IMR-90 (cell line): ENCODE measurements at regions not wholly inside any gene's neighbourhood (a gene's known extent, or its start where the extent isn't known, plus 50 kb on each side); places are given as distances from the start of the nearest gene placed in this dataset.
"Not testable (repeated sequence)": the region's sequence is repeated elsewhere in the genome, so short reads cannot be mapped to it uniquely, and the experiment has no call there.

Experiments
- ATAC-seq: fragments of 200-7000 bp; cut with Tn5 transposase; 2 replicates; pipeline ENCODE4 v1.9.1; 2020; ENCODE audit warnings: low read depth, mild to moderate bottlenecking, moderate library complexity
- BruUV-seq: library from RNA; stranded (reverse); fragments of 400-500 nt; replicated peaks from 2 replicates; lab custom pipeline; 2021; lab: Mats Ljungman, UMichigan
- CTCF ChIA-PET: fragments of 300-600 bp; formaldehyde crosslinking; extraction: SDS; loops from one replicate; lab custom pipeline; 2021; ENCODE audit warnings: antibody characterized with exemption; lab: Yijun Ruan, JAX
- POLR2A ChIA-PET: fragments of 300-600 bp; sonication (Branson Sonifier 250); formaldehyde crosslinking; loops from one replicate; lab custom pipeline; 2022; ENCODE audit warnings: antibody characterized with exemption; ENCODE audit not compliant: unreplicated experiment; lab: Charles Lee
- DNase-seq: peaks from one replicate; pipeline ENCODE4 v3.0.0; 2013
- H2AFZ ChIP-seq: replicated peaks from 2 replicates; pipeline ENCODE3; 2013; ENCODE audit warnings: low read length, mild to moderate bottlenecking; ENCODE audit not compliant: poor library complexity
- H2AK5ac ChIP-seq: 2 replicates; pipeline ENCODE4 v1.6.1; 2013; ENCODE audit warnings: low read depth, low read length, inconsistent platforms
- H2AK9ac ChIP-seq: replicated peaks from 2 replicates; pipeline ENCODE3; 2013; ENCODE audit warnings: mild to moderate bottlenecking, low read depth, low read length, moderate library complexity; ENCODE audit not compliant: poor library complexity
- H2BK120ac ChIP-seq: 2 replicates; pipeline ENCODE4 v1.6.1; 2013; ENCODE audit warnings: low read depth, low read length, inconsistent platforms
- H2BK15ac ChIP-seq: 3 replicates; pipeline ENCODE4 v1.6.1; 2013; ENCODE audit warnings: low read depth, low read length, inconsistent platforms
- H2BK20ac ChIP-seq: 2 replicates; pipeline ENCODE4 v1.6.1; 2013; ENCODE audit warnings: low read depth, mild to moderate bottlenecking, inconsistent platforms, low read length, moderate library complexity
- H2BK5ac ChIP-seq: 2 replicates; pipeline ENCODE4 v1.6.1; 2013; ENCODE audit warnings: mild to moderate bottlenecking, low read depth, low read length, inconsistent platforms; ENCODE audit not compliant: poor library complexity, severe bottlenecking
- H3K14ac ChIP-seq: replicated peaks from 2 replicates; pipeline ENCODE4 v1.6.1; 2013; ENCODE audit warnings: low read depth, low read length, inconsistent platforms
- H3K18ac ChIP-seq: 2 replicates; pipeline ENCODE4 v1.6.1; 2013; ENCODE audit warnings: low read depth, low read length, control low read depth
- H3K23ac ChIP-seq: 2 replicates; pipeline ENCODE4 v1.6.1; 2013; ENCODE audit warnings: low read depth, low read length, inconsistent platforms
- H3K27ac ChIP-seq: 2 replicates; pipeline ENCODE4 v1.5.1; 2013; ENCODE audit warnings: mild to moderate bottlenecking, control low read depth, low read length; ENCODE audit not compliant: insufficient read depth
- H3K27me3 ChIP-seq: 2 replicates; pipeline ENCODE4 v1.6.1; 2013; ENCODE audit warnings: low read length; ENCODE audit not compliant: control insufficient read depth, insufficient read depth
- H3K36me3 ChIP-seq: 2 replicates; pipeline ENCODE4 v1.6.1; 2013; ENCODE audit warnings: low read length, mixed read lengths; ENCODE audit not compliant: control insufficient read depth, insufficient read depth
- H3K4ac ChIP-seq: 2 replicates; pipeline ENCODE4 v1.6.1; 2013; ENCODE audit warnings: low read depth, low read length, inconsistent platforms
- H3K4me1 ChIP-seq: 2 replicates; pipeline ENCODE4 v1.6.1; 2013; ENCODE audit warnings: low read length, mixed read lengths; ENCODE audit not compliant: control insufficient read depth, insufficient read depth
- H3K4me2 ChIP-seq: 2 replicates; pipeline ENCODE4 v1.6.1; 2013; ENCODE audit warnings: low read depth, mild to moderate bottlenecking, control low read depth, low read length, moderate library complexity
- H3K4me3 ChIP-seq: 2 replicates; pipeline ENCODE4 v1.5.1; 2013; ENCODE audit warnings: low read depth, mild to moderate bottlenecking, control low read depth, low read length, moderate library complexity; ENCODE audit not compliant: insufficient read depth
- H3K56ac ChIP-seq: 2 replicates; pipeline ENCODE4 v1.6.1; 2013; ENCODE audit warnings: low read length, inconsistent platforms; ENCODE audit not compliant: insufficient read depth; ENCODE audit errors: extremely low read depth
- H3K79me1 ChIP-seq, 2 experiments: 2 replicates each; pipeline ENCODE4 v1.6.1; 2013; ENCODE audit warnings: low read length in 2 of 2, inconsistent platforms in 1 of 2, low read depth in 1 of 2
- H3K9ac ChIP-seq: 2 replicates; pipeline ENCODE4 v1.6.1; 2013; ENCODE audit warnings: low read depth, low read length, control low read depth
- H3K9me1 ChIP-seq: 2 replicates; pipeline ENCODE4 v1.6.1; 2013; ENCODE audit warnings: low read length, inconsistent platforms; ENCODE audit not compliant: insufficient read depth
- H3K9me3 ChIP-seq: 2 replicates; pipeline ENCODE4 v1.6.1; 2013; ENCODE audit warnings: low read length; ENCODE audit not compliant: control insufficient read depth, insufficient read depth
- H4K20me1 ChIP-seq: 2 replicates; pipeline ENCODE4 v1.6.1; 2013; ENCODE audit warnings: low read length, inconsistent platforms; ENCODE audit not compliant: insufficient read depth
- H4K5ac ChIP-seq: 2 replicates; pipeline ENCODE4 v1.6.1; 2013; ENCODE audit warnings: mild to moderate bottlenecking, low read depth, low read length, control low read depth
- H4K8ac ChIP-seq, 2 experiments: 2 replicates each; pipeline ENCODE4 v1.6.1; 2013; ENCODE audit warnings: low read depth in 2 of 2, low read length in 2 of 2, control low read depth in 1 of 2, inconsistent platforms in 1 of 2
- H4K91ac ChIP-seq: 2 replicates; pipeline ENCODE4 v1.6.1; 2013; ENCODE audit warnings: low read depth, low read length, inconsistent platforms; ENCODE audit not compliant: insufficient read depth
- CHD1 ChIP-seq: IDR thresholded peaks from 2 replicates; pipeline ENCODE4 v1.6.1; 2012; ENCODE audit warnings: low read depth, low read length, improper control_type of control experiment
- NFE2L2 ChIP-seq: fragments of 150-350 bp; IDR thresholded peaks from 2 replicates; pipeline ENCODE4 v1.6.1; 2016; ENCODE audit warnings: low read depth, mild to moderate bottlenecking, low read length
- WGBS, 2 experiments: methylation state at CpG; one replicate each; pipeline versions ENCODE4 v1.1.5 to v1.1.7; 2013; ENCODE audit warnings: missing lambda C conversion rate in 2 of 2; ENCODE audit not compliant: insufficient read length in 1 of 2; ENCODE audit errors: extremely low coverage in 2 of 2; 5-methylcytosine and 5-hydroxymethylcytosine counted together
- dilution Hi-C: fragments of 300-500 bp; cut with HindIII; formaldehyde crosslinking; loops from one replicate; pipeline ENCODE4 v1.14.3; 2018; ENCODE audit warnings: low sequenced_read_pairs; ENCODE audit not compliant: unreplicated experiment
- in situ Hi-C: fragments of 300-500 bp; cut with MboI; formaldehyde crosslinking; loops from 3 replicates; pipeline ENCODE4 v1.14.3; 2019; ENCODE audit warnings: low sequenced_read_pairs, inconsistent platforms, mixed read lengths
- intact Hi-C: fragments of 100-400 bp; cut with micrococcal nuclease; formaldehyde crosslinking; loops from 2 replicates; pipeline ENCODE4 v1.10.0; 2022
- TF ChIP-seq, protein P1 (sequence below): conservative IDR thresholded peaks from 2 replicates; pipeline ENCODE4 v1.5.1; 2012; ENCODE audit warnings: mild to moderate bottlenecking, low read depth, low read length, improper control_type of control experiment
- TF ChIP-seq, protein P2 (sequence below): fragments of 150-350 bp; IDR thresholded peaks from 2 replicates; pipeline ENCODE4 v1.6.1; 2017; ENCODE audit warnings: mild to moderate bottlenecking, antibody characterized with exemption, low read length, low read depth

DNA sequence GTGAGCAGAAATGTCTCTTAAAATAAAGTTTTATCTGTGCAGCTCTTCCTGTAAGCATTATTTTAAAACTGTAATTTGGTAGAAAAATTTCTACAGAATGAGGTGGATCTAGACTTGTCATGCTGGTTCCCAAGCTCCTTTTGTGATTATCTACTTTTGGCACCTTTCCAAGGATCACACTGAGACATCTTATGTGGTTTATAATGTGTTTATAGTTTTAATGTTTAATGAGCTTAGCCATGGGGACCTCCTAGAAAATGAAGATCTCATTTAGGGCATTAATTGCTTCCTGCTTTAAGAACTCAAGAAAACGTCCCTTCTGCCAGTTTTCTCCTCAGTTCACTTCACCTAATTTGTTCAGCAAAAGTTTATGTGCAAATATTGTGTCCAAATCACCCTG is 468.4 kb downstream of the SUCLG1 start:
- no peaks in the 10 kb centered on the region for H3K9me1 ChIP-seq
- H4K20me1 ChIP-seq, result no peaks in the 10 kb centered on the region
- H3K9ac ChIP-seq, result no peak overlapping the region
- no peak overlapping the region for H4K5ac ChIP-seq
- no peaks in the 10 kb centered on the region for H3K79me1 ChIP-seq
- POLR2A ChIA-PET, result no interaction called here
- no peak overlapping the region for H3K18ac ChIP-seq
- H3K14ac ChIP-seq, result no peak overlapping the region
- no peak overlapping the region for H2AFZ ChIP-seq
- H2BK5ac ChIP-seq, result no peak overlapping the region
- no peak overlapping the region for H4K8ac ChIP-seq
- no peak overlapping the region for H2BK20ac ChIP-seq
- ATAC-seq (no peak), DNase-seq (no peak)
- H3K27me3 ChIP-seq, result no peaks in the 10 kb centered on the region
- WGBS, 2 experiments, result no CpG with 5 or more reads among the region's 1 CpG
- no peak overlapping the region for H2BK15ac ChIP-seq
- no peak overlapping the region for H2AK5ac ChIP-seq
- dilution Hi-C loops, result no loop called here
- H3K36me3 ChIP-seq, result no peaks in the 10 kb centered on the region
- no peak overlapping the region for H3K4ac ChIP-seq
- in situ Hi-C loops, result no loop called here
- H3K9me3 ChIP-seq, result no peaks in the 10 kb centered on the region
- no peak for TF ChIP-seq CHD1
- TF ChIP-seq, protein P1, sequence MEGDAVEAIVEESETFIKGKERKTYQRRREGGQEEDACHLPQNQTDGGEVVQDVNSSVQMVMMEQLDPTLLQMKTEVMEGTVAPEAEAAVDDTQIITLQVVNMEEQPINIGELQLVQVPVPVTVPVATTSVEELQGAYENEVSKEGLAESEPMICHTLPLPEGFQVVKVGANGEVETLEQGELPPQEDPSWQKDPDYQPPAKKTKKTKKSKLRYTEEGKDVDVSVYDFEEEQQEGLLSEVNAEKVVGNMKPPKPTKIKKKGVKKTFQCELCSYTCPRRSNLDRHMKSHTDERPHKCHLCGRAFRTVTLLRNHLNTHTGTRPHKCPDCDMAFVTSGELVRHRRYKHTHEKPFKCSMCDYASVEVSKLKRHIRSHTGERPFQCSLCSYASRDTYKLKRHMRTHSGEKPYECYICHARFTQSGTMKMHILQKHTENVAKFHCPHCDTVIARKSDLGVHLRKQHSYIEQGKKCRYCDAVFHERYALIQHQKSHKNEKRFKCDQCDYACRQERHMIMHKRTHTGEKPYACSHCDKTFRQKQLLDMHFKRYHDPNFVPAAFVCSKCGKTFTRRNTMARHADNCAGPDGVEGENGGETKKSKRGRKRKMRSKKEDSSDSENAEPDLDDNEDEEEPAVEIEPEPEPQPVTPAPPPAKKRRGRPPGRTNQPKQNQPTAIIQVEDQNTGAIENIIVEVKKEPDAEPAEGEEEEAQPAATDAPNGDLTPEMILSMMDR, result no peak
- TF ChIP-seq NFE2L2, result no peak
- TF ChIP-seq, protein P2, sequence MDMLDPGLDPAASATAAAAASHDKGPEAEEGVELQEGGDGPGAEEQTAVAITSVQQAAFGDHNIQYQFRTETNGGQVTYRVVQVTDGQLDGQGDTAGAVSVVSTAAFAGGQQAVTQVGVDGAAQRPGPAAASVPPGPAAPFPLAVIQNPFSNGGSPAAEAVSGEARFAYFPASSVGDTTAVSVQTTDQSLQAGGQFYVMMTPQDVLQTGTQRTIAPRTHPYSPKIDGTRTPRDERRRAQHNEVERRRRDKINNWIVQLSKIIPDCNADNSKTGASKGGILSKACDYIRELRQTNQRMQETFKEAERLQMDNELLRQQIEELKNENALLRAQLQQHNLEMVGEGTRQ, result no peak
- H3K4me2 ChIP-seq, result no peak overlapping the region
- no peaks in the 10 kb centered on the region for H3K4me1 ChIP-seq
- H2BK120ac ChIP-seq, result no peak overlapping the region
- no peak overlapping the region for H3K27ac ChIP-seq
- no peak overlapping the region for H3K4me3 ChIP-seq
- intact Hi-C loops, result no loop called here
- CTCF ChIA-PET, result no interaction called here
- H2AK9ac ChIP-seq, result no peak overlapping the region
- no peak overlapping the region for H3K56ac ChIP-seq
- H3K23ac ChIP-seq, result no peak overlapping the region
- no peak overlapping the region for H4K91ac ChIP-seq
- no TSS peak for BruUV-seq

DNA sequence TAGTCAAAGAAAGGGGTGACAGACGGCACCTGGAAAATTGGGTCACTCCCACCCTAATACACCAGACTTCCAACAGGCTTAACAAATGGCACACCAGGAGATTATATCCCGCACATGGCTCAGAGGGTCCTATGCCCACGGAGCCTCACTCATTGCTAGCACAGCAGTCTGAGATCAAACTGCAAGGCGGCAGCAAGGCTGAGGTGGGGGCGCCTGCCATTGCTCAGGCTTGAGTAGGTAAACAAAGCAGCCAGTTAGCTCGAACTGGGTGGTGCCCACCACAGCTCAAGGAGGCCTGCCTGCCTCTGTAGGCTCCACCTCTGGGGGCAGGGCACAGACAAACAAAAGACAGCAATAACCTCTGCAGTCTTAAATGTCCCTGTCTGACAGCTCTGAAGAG is 482.5 kb downstream of the SUCLG1 start:
- H4K91ac ChIP-seq, H3K18ac ChIP-seq, H3K27me3 ChIP-seq, H4K8ac ChIP-seq, in situ Hi-C loops, H3K9me1 ChIP-seq, H3K27ac ChIP-seq, ATAC-seq, H3K56ac ChIP-seq, H3K23ac ChIP-seq, H4K20me1 ChIP-seq, H3K9ac ChIP-seq, dilution Hi-C loops, H2BK5ac ChIP-seq, POLR2A ChIA-PET, H3K79me1 ChIP-seq, H3K4me3 ChIP-seq, H3K4me1 ChIP-seq, H2AFZ ChIP-seq, H2AK9ac ChIP-seq, H4K5ac ChIP-seq, CTCF ChIA-PET, DNase-seq, H3K9me3 ChIP-seq, H3K14ac ChIP-seq, H2BK20ac ChIP-seq, H3K4me2 ChIP-seq, H2BK15ac ChIP-seq, intact Hi-C loops, H2AK5ac ChIP-seq, H2BK120ac ChIP-seq, H3K36me3 ChIP-seq, BruUV-seq, H3K4ac ChIP-seq: not testable (repeated sequence)
- WGBS, 2 experiments, result 60% methylated on average over 2 of the region's 6 CpGs; no CpG with 5 or more reads in 1 of the 2 experiments
